B cell (primary cell): ENCODE measurements at regions not wholly inside any gene's neighbourhood (a gene's known extent, or its start where the extent isn't known, plus 50 kb on each side); places are given as distances from the start of the nearest gene placed in this dataset.

Experiments
- ATAC-seq: fragments of 200-7000 bp; cut with Tn5 transposase; one replicate; pipeline ENCODE4 v1.10.0; 2021; ENCODE audit warnings: low read depth, mild to moderate bottlenecking, moderate number of reproducible peaks, moderate library complexity
- CTCF ChIA-PET: fragments of 350-600 bp; sonication (Branson Sonifier 250); formaldehyde crosslinking; loops from one replicate; lab custom pipeline; 2021; ENCODE audit warnings: antibody characterized with exemption, inconsistent platforms; lab: Charles Lee
- POLR2A ChIA-PET: fragments of 350-600 bp; sonication (Branson Sonifier 250); formaldehyde crosslinking; loops from one replicate; lab custom pipeline; 2021; ENCODE audit warnings: antibody characterized with exemption; lab: Charles Lee
- DNase-seq: peaks from one replicate; pipeline ENCODE4 v3.0.0; 2013
- H2AFZ ChIP-seq: 2 replicates; pipeline ENCODE4 v1.6.1; 2012; ENCODE audit warnings: mild to moderate bottlenecking, low read depth, low read length; ENCODE audit not compliant: insufficient read depth, poor library complexity, severe bottlenecking
- H3K27ac ChIP-seq, 2 donors: 1 replicate in 1 of 2; 2 replicates in 1 of 2; pipeline ENCODE4 v1.5.1; 2012 to 2013; ENCODE audit warnings: low read length in 2 of 2, mild to moderate bottlenecking in 2 of 2, moderate library complexity in 1 of 2
- H3K27me3 ChIP-seq, 4 experiments: fragments of 200-600 bp in 1 of 4; sonication (generic) in 1 of 4; replicated peaks in 1 of 4; 1 replicate in 2 of 4; 2 replicates in 2 of 4; pipeline versions ENCODE4 v1.6.1 to v1.7.0; 2013 to 2016; ENCODE audit warnings: low read length in 3 of 4, mild to moderate bottlenecking in 2 of 4, mixed read lengths in 1 of 4, moderate library complexity in 1 of 4; ENCODE audit not compliant: insufficient read depth in 4 of 4, control insufficient read depth in 3 of 4; ENCODE audit errors: control extremely low read depth in 1 of 4
- H3K36me3 ChIP-seq, 2 experiments: replicated peaks in 1 of 2; 1 replicate in 1 of 2; 2 replicates in 1 of 2; pipeline versions ENCODE4 v1.6.1 to v1.7.1; 2013; ENCODE audit warnings: low read length in 1 of 2; ENCODE audit not compliant: insufficient read depth in 2 of 2, control insufficient read depth in 1 of 2; ENCODE audit errors: control extremely low read depth in 1 of 2, extremely low read depth in 1 of 2
- H3K4me1 ChIP-seq, 2 donors: fragments of 200-600 bp in 1 of 2; sonication (generic) in 1 of 2; 1 replicate in 1 of 2; 2 replicates in 1 of 2; pipeline versions ENCODE4 v1.5.1 to v1.6.1; 2013 to 2017; ENCODE audit warnings: low read length in 2 of 2; ENCODE audit not compliant: control insufficient read depth in 2 of 2, insufficient read depth in 2 of 2
- H3K4me2 ChIP-seq: replicated peaks from 2 replicates; pipeline ENCODE3; 2012; ENCODE audit warnings: mild to moderate bottlenecking, low read depth, low read length; ENCODE audit not compliant: poor library complexity, severe bottlenecking
- H3K4me3 ChIP-seq, 5 experiments: fragments of 200-600 bp in 1 of 5; sonication (generic) in 1 of 5; 1 replicate in 3 of 5; 2 replicates in 2 of 5; pipeline versions ENCODE4 v1.5.1 to v1.7.0; 2011 to 2016; ENCODE audit warnings: low read length in 4 of 5, mild to moderate bottlenecking in 4 of 5, low read depth in 2 of 5, control low read depth in 1 of 5, moderate library complexity in 1 of 5; ENCODE audit not compliant: insufficient read depth in 1 of 5; ENCODE audit errors: control extremely low read depth in 1 of 5, extremely low read depth in 1 of 5
- H3K79me2 ChIP-seq: fragments of 200-600 bp; sonication (generic); one replicate; pipeline ENCODE4 v1.6.0; 2016; ENCODE audit warnings: low read length; ENCODE audit not compliant: control insufficient read depth, insufficient read depth
- H3K9ac ChIP-seq: fragments of 200-600 bp; sonication (generic); 2 replicates; pipeline ENCODE4 v1.6.1; 2017; ENCODE audit warnings: mild to moderate bottlenecking, low read length, moderate library complexity
- H3K9me3 ChIP-seq, 3 donors: one replicate each; pipeline versions ENCODE4 v1.6.1 to v1.7.1; 2013; ENCODE audit warnings: low read length in 2 of 3; ENCODE audit not compliant: control insufficient read depth in 2 of 3, insufficient read depth in 1 of 3; ENCODE audit errors: control extremely low read depth in 1 of 3
- H4K20me1 ChIP-seq: 2 replicates; pipeline ENCODE4 v1.6.0; 2012; ENCODE audit warnings: mild to moderate bottlenecking, low read length; ENCODE audit not compliant: insufficient read depth, control insufficient read depth, poor library complexity, severe bottlenecking
- H3K27ac Mint-ChIP-seq: one replicate; pipeline ENCODE4 v1.8.0; 2021; ENCODE audit warnings: mixed read lengths
- H3K27me3 Mint-ChIP-seq: one replicate; pipeline ENCODE4 v1.8.0; 2021; ENCODE audit warnings: mixed read lengths
- H3K4me1 Mint-ChIP-seq: one replicate; pipeline ENCODE4 v1.8.0; 2021; ENCODE audit warnings: mixed read lengths
- H3K4me3 Mint-ChIP-seq: one replicate; pipeline ENCODE4 v1.8.0; 2021; ENCODE audit warnings: mixed read lengths
- H3K9me3 Mint-ChIP-seq: one replicate; pipeline ENCODE4 v1.8.0; 2022; ENCODE audit warnings: mixed read lengths; ENCODE audit not compliant: insufficient read depth
- EZH2 ChIP-seq: IDR thresholded peaks from 2 replicates; pipeline ENCODE4 v1.6.1; 2012; ENCODE audit warnings: borderline replicate concordance, low read depth, mild to moderate bottlenecking, moderate library complexity, low read length; ENCODE audit not compliant: insufficient read depth, poor library complexity, severe bottlenecking
- WGBS: methylation state at CpG from one replicate; pipeline ENCODE4 v1.1.5; 2013; ENCODE audit warnings: missing lambda C conversion rate; ENCODE audit not compliant: insufficient coverage; 5-methylcytosine and 5-hydroxymethylcytosine counted together
- intact Hi-C: fragments of 100-400 bp; cut with micrococcal nuclease; formaldehyde crosslinking; loops from one replicate; pipeline ENCODE4 v1.10.0; 2022
- TF ChIP-seq, protein P1 (sequence below): fragments of 200-600 bp; IDR thresholded peaks from one replicate; pipeline ENCODE4 v1.8.0; 2022; ENCODE audit warnings: antibody characterized with exemption, mild to moderate bottlenecking

DNA sequence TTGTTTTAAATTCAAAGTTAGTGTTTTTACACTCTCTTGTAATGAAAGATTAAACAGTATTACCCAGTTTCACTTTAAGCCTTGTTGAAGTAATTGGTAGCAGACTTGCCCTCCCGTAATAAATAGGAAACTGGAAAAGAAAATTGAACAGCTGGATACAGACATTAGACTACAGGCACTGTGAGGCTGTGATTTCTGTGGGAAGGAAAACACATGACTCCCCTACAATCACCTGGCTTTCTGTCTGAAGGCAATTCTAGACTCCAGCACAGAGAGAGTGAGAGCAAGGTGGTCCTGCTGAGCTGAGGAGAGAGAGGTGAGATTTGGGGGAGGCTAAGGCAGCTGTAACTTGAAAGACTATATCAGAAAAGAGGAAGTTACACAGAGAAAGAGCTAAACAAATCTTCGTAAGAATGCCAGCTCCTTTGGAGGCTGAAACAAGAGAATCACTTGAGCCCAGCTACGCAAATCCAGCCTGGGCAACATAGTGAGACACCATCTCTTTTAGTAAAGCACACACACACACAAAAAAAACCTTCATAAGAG, 57.8 kb upstream of the CDYL2 start:
- Histone ChIP-seq H3K27me3 (peaks cover 0 to 2% (median 0%) of the 10 kb centered on the region in 4 experiments), H3K4me3 (no peak overlapping the region), H3K79me2 (no peaks in the 10 kb centered on the region), H3K9me3 (peaks cover 0 to 5% (median 2%) of the 10 kb centered on the region in 3 donors), H3K27ac (no peak overlapping the region), H4K20me1 (no peaks in the 10 kb centered on the region), H3K9ac (no peak overlapping the region), H3K36me3 (no peaks in the 10 kb centered on the region), H2AFZ (peak overlapping the region; percentile 19), H3K4me2 (no peak overlapping the region), H3K4me1 (peaks cover 0 to 6% of the 10 kb centered on the region in 2 donors)
- no CpG with 5 or more reads among the region's 3 CpGs for WGBS
- Mint-ChIP-seq H3K27ac (no peak overlapping the region), H3K27me3 (peaks cover 11% of the 10 kb centered on the region), H3K9me3 (no peaks in the 10 kb centered on the region), H3K4me3 (no peak overlapping the region), H3K4me1 (peaks cover 5% of the 10 kb centered on the region)
- no peak for ATAC-seq
- no peak for TF ChIP-seq EZH2
- TF ChIP-seq, protein P1, sequence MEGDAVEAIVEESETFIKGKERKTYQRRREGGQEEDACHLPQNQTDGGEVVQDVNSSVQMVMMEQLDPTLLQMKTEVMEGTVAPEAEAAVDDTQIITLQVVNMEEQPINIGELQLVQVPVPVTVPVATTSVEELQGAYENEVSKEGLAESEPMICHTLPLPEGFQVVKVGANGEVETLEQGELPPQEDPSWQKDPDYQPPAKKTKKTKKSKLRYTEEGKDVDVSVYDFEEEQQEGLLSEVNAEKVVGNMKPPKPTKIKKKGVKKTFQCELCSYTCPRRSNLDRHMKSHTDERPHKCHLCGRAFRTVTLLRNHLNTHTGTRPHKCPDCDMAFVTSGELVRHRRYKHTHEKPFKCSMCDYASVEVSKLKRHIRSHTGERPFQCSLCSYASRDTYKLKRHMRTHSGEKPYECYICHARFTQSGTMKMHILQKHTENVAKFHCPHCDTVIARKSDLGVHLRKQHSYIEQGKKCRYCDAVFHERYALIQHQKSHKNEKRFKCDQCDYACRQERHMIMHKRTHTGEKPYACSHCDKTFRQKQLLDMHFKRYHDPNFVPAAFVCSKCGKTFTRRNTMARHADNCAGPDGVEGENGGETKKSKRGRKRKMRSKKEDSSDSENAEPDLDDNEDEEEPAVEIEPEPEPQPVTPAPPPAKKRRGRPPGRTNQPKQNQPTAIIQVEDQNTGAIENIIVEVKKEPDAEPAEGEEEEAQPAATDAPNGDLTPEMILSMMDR: no peak
- DNase-seq: no peak
- ChIA-PET POLR2A (interaction anchor here (0.9 kb wide), 1 partner anchor 13 kb away, joined by 3 read pairs; no protein-coding TSS in a partner anchor), CTCF (interaction anchor here (1.2 kb wide), 1 partner anchor 335 kb away, joined by 4 read pairs; no protein-coding TSS in a partner anchor)
- intact Hi-C loops: no loop called here
